ENCODE measurements at regions not wholly inside any gene's neighbourhood (a gene's known extent, or its start where the extent isn't known, plus 50 kb on each side); places are given as distances from the start of the nearest gene placed in this dataset.

DNA sequence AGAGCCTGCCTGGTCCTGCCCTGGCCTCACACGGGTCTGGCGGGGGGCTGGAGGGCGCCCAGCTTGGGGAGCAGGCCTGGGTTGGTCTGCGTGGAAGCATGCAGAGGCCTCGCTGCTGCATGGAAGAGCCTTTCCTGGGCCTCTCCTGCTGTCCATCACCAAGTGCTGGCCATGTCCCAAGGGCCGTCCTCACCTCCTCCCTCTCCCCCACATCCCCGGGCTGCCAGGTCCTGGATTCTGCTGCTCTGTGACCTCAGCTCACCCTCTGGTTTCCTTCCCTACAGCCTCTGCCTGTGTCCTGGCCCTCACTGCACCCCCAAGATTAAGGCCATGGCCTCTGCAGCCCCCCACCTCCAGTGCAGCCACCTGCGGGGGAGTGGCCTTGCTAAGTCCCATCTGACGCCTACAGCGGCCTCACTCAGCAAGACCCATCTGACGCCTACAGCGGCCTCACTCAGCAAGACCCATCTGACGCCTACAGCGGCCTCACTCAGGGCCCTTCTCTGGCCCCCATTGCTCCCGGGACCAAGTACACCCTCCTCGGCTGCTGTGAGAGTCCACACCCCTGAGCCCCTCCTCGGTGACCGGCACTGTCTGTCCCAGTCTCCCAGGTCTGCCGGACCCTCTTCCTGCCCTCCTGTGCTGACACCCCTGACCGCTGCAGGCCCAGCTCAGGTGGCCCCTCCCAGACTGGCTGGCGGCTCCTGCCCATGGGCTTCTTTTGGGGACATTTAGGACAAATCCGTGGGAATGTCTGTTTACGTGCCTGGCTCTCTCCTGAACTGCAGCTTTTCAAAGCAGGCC, 119.5 kb upstream of the B3GAT1 start:
- no peak for DNase-seq (ENCODE audit: low read depth)

DNA sequence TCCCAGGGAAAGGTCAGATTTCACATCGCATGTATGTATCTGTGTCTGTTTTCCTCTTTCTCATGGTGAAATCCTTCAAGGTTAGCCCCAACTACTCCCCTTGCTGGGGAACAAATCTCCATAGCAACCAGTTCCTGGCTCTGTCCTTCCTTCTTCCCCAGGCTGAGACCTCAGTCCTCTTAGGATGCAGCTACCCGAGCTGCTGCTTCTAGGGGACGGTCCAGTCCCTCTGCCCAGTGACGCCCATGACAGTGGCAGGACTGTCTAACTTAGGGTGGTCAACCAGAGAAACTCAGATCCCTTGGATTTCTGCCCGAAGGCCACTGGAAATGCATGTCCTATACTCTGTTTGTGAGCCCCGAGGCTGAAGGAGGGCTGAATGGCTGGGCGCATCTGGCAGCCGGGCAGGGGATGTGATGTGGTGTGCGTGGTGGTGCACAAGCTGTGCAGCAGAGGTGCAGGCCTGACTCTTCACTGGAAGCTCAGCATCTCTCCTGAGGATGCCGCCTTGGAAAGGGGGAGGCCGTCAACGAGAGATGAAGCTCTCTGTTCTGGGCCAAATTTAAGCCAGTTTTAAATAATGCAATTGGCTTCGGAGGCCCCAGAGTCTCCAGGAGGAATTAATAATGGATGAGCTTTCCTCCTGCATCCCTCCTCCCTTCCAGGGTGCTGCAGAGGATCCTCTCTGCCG, 118.7 kb upstream of the B3GAT1 start:
- DNase-seq (ENCODE audit: low read depth) = no peak

GRCh38 chr11:134529212-134530096, 117.4 kb upstream of the B3GAT1 start:
- no peak for DNase-seq (ENCODE audit: low read depth)

- no peak for DNase-seq (ENCODE audit: low read depth)
These were observed 116.4 kb upstream of the B3GAT1 start for GRCh38 chr11:134528453-134528852.

GRCh38 chr11:134527382-134528243, 115.6 kb upstream of the B3GAT1 start:
- no peak for DNase-seq (ENCODE audit: low read depth)

DNA sequence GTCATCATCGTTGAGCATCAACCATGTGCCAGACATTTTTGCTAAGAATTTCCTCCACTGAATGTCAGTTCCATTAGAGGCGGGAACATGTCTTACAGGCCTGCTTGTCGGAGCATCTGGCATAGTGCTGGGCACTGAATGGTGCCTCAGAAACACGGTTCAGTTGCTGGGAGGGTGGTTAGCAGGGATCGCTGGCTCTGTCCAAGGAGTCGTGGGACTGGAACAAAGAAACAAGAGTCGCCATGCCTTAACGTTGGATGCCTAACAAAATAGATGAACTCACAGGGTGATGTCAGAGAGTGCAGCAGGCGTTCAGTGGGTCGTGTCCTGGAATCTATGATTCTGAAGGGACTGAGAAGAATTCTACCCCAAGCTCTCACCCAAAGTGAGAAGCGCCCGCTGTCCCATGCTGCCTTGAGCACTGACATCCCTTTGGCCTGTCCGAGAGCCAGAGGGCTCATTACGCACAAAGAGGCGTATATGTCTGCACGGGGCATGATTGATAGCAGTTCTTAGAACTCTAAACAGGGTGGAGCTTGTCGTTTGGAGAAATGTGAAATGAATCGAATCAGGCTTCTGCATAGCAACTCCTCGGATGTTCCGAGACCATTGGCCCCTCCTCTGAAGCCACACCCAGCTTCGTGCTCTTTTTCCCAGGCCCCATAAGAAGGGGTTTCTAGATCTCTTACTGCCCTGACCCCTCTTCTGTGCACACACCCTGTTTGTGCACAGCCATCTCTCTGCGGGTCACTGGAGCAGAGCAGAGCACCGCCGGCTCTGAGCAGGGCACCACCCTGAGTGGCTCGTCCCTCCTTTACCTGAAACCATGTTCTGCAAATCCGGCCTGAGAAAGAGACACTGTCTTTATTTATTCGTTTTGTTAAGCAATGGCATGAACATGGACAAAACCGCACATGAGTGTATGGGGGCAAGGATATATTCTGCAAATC, 113.1 kb upstream of the B3GAT1 start:
- DNase-seq (ENCODE audit: low read depth) = no peak

DNA sequence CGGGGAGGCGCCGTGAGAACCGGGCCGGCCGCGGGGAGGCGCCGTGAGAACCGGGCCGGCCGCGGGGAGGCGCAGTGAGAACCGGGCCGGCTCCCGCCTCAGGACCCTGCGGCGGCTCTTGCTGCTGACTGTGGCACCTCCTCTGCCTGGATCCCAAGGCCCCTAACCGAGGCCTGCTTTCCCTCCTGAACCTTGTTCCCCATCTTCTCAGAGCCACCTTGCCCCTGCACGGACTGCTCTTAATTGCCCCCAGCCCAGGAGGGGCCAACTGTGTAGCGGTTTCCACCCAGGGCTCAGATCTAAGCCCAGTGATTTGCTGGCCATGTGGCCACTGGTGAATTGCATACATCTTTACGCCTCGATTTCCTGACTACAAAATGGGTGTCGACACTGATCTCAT, 112.2 kb upstream of the B3GAT1 start:
- DNase-seq (ENCODE audit: low read depth) = no peak

GRCh38 chr11:134522782-134523570, 110.9 kb upstream of the B3GAT1 start:
- no peak for DNase-seq (ENCODE audit: low read depth)

GRCh38 chr11:134521452-134522289, 109.6 kb upstream of the B3GAT1 start:
- no peak for DNase-seq (ENCODE audit: low read depth)

GRCh38 chr11:134521001-134521400, 109.0 kb upstream of the B3GAT1 start:
- DNase-seq (ENCODE audit: low read depth) = no peak

DNA sequence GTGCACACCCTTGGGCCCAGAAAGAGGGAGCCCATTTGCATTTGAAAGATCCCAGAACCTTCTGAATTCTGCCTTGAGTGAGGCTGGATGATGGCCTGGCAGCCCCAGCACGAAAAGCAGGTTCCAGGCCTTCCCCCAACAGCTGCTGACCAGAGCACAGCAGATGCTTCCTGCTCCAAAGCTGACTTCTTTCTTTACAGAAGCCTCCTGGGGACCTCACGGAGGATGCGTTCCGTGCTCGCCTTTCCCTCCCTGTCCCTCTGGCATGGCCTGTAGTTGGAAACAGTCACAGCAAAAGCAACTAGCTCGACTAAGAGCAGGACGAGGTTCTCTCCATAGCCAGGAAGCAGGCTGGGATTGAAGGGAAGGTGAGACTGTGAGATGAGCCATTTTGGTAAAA, 107.7 kb upstream of the B3GAT1 start:
- DNase-seq (ENCODE audit: low read depth) = no peak

GRCh38 chr11:134519390-134519750, 107.3 kb upstream of the B3GAT1 start:
- no peak for DNase-seq (ENCODE audit: low read depth)

GRCh38 chr11:134518616-134519389, 106.8 kb upstream of the B3GAT1 start:
- no peak for DNase-seq (ENCODE audit: low read depth)

DNA sequence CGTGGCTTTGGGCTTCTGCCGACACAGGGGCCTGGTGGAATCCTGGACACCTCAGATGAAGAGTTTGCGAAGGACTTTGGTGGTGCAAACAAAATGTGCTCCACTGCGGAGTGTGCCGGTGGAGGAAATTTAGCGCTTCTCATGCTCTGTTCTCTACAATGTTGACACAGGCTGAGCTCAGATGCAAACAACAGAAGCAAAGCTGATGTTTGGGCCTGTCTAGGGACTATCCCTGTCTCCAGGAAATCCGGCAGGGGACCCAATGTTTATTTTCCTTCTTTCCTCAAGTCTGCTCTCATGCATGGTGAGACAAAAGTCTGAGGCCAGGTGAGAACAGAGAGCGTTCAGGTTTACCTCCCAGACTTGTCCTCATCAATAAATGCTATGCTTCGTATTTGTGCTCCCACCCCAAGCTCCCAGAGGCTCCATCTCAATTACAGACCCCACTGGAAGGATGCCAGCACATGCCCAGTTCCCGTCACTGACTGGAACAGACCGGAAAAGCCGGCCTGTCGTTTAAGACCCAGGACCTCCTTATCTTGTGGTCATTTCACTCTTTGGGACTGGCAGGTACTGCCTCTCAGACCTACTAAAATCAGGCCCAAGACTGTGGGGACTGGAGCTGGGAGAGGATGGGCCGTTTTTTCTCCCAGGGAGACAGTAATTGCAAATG, 105.7 kb upstream of the B3GAT1 start:
- no peak for DNase-seq (ENCODE audit: low read depth)

DNA sequence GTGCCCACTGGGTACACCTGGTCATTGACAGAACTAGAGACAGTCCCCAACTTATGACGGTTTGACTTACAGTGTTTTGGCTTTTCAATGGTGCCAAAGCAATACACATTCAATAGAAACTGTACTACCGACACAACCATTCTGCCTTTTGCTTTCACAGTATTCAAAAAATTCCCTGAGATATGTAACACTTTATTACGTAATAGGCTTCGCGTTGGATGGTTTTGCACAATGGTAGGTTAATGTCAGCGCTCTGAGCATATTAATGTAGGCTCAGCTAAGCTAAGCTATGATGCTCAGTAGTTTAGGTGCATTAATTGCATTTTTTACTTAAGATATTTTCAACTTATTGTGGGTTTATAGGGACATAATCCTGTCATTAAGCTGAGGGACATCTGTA, 105.1 kb upstream of the B3GAT1 start:
- no peak for DNase-seq (ENCODE audit: low read depth)

DNA sequence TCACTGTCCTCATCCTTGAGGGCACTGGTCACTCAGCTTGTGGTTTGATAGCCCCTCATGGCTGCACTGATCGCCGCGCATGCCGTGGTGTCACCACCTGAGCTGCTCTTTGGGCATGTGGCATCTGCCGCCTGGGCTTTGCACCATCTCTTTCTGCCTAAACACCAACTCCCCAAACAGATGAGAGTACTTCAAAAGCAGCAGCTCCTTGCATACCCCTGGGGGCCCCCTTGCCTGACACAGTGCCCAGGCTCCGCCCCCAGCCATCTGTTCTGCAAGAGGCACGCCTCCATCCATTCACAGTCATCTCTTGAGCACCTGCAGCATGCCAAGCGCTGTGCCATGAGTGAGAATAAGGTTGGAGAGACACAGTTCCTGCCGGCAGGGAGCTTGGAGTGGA, 104.5 kb upstream of the B3GAT1 start:
- no peak for DNase-seq (ENCODE audit: low read depth)
